HCT116 (cell line): ENCODE measurements at regions not wholly inside any gene's neighbourhood (a gene's known extent, or its start where the extent isn't known, plus 50 kb on each side); places are given as distances from the start of the nearest gene placed in this dataset.

Experiments
- ATAC-seq: fragments of 200-7000 bp; cut with Tn5 transposase; 2 replicates; pipeline ENCODE4 v1.9.1; 2020; ENCODE audit warnings: mild to moderate bottlenecking, moderate library complexity
- BruUV-seq: library from RNA; stranded (reverse); fragments of 400-500 nt; replicated peaks from 2 replicates; lab custom pipeline; 2021; lab: Mats Ljungman, UMichigan
- CTCF ChIA-PET: fragments of 300-600 bp; sonication (Branson Sonifier 250); formaldehyde crosslinking; loops from one replicate; lab custom pipeline; 2021; ENCODE audit warnings: antibody characterized with exemption; lab: Charles Lee
- POLR2A ChIA-PET: fragments of 300-600, 350-600 bp; sonication (Branson Sonifier 250); formaldehyde crosslinking; loops from one replicate; lab custom pipeline; 2021; ENCODE audit warnings: antibody characterized with exemption; lab: Charles Lee
- RAD21 ChIA-PET, 2 experiments: fragments of 300-600 bp; sonication (Branson Sonifier 250); formaldehyde crosslinking; loops; one replicate each; lab custom pipeline; 2023; ENCODE audit warnings: low total read pairs in 2 of 2; ENCODE audit not compliant: uncharacterized antibody in 2 of 2, unreplicated experiment in 2 of 2, low non-redundant PET in 1 of 2; lab: Charles Lee
- DNase-seq: peaks from one replicate; pipeline ENCODE4 v3.0.0-alpha.2; 2010; ENCODE audit warnings: low read depth, low spot score
- H2AFZ ChIP-seq: fragments of 200-600 bp; shearing (Covaris generic), sonication (generic); 2 replicates; pipeline ENCODE4 v1.6.1; 2017; ENCODE audit warnings: low read depth, mixed run types, mixed read lengths, antibody characterized with exemption, low read length; ENCODE audit not compliant: poor library complexity, severe bottlenecking
- H3K27ac ChIP-seq: 2 replicates; pipeline ENCODE4 v1.5.1; 2012; ENCODE audit warnings: low read depth, low read length
- H3K27me3 ChIP-seq: fragments of 200-600 bp; sonication (generic); 2 replicates; pipeline ENCODE4 v1.6.1; 2016; ENCODE audit warnings: mixed run types, low read length, mixed read lengths; ENCODE audit not compliant: insufficient read depth
- H3K36me3 ChIP-seq, 2 experiments: fragments of 200-500 bp in 1 of 2; fragments of 200-600 bp in 1 of 2; sonication (Bioruptor generic) in 1 of 2; sonication (generic) in 1 of 2; 2 replicates each; pipeline versions ENCODE4 v1.5.1 to v1.6.1; 2014 to 2016; ENCODE audit warnings: low read length in 2 of 2, inconsistent platforms in 1 of 2, mixed read lengths in 1 of 2, mixed run types in 1 of 2; ENCODE audit not compliant: insufficient read depth in 2 of 2, control insufficient read depth in 1 of 2
- H3K4me1 ChIP-seq, 2 experiments: fragments of 200-600 bp in 1 of 2; sonication (generic) in 1 of 2; 2 replicates each; pipeline versions ENCODE4 v1.5.1 to v1.6.1; 2012 to 2017; ENCODE audit warnings: low read length in 2 of 2, inconsistent platforms in 1 of 2, mild to moderate bottlenecking in 1 of 2, mixed read lengths in 1 of 2, mixed run types in 1 of 2, moderate library complexity in 1 of 2; ENCODE audit not compliant: insufficient read depth in 2 of 2, control insufficient read depth in 1 of 2
- H3K4me2 ChIP-seq: fragments of 200-600 bp; sonication (generic); 2 replicates; pipeline ENCODE4 v1.6.1; 2017; ENCODE audit warnings: mixed run types, low read length, mixed read lengths
- H3K4me3 ChIP-seq, 2 experiments: fragments of 200-600 bp in 1 of 2; sonication (generic) in 1 of 2; replicated peaks in 1 of 2; 2 replicates each; pipeline ENCODE4 v1.5.1; 2011 to 2016; ENCODE audit warnings: low read length in 2 of 2, control low read depth in 1 of 2, low read depth in 1 of 2, mild to moderate bottlenecking in 1 of 2, mixed read lengths in 1 of 2, mixed run types in 1 of 2
- H3K79me2 ChIP-seq: fragments of 200-600 bp; sonication (generic); 2 replicates; pipeline ENCODE4 v1.6.1; 2017; ENCODE audit warnings: mild to moderate bottlenecking, mixed run types, low read length, moderate library complexity, mixed read lengths; ENCODE audit not compliant: insufficient read depth
- H3K9ac ChIP-seq: fragments of 200-600 bp; sonication (generic); 2 replicates; pipeline ENCODE4 v1.6.1; 2016; ENCODE audit warnings: low read length, mixed read lengths
- H3K9me2 ChIP-seq: fragments of 200-600 bp; sonication (generic), shearing (Covaris generic); 2 replicates; pipeline ENCODE4 v1.6.1; 2017; ENCODE audit warnings: mixed run types, mild to moderate bottlenecking, moderate library complexity; ENCODE audit not compliant: insufficient read depth
- H3K9me3 ChIP-seq, 2 experiments: fragments of 200-500 bp in 1 of 2; fragments of 200-600 bp in 1 of 2; sonication (Bioruptor generic) in 1 of 2; sonication (generic) in 1 of 2; 2 replicates each; pipeline ENCODE4 v1.6.1; 2014 to 2017; ENCODE audit warnings: low read length in 2 of 2, mixed read lengths in 2 of 2, inconsistent platforms in 1 of 2, low read depth in 1 of 2, mild to moderate bottlenecking in 1 of 2, mixed run types in 1 of 2, moderate library complexity in 1 of 2; ENCODE audit not compliant: control insufficient read depth in 1 of 2, insufficient read depth in 1 of 2
- H4K20me1 ChIP-seq: fragments of 200-600 bp; sonication (generic), shearing (Covaris generic); 2 replicates; pipeline ENCODE4 v1.6.1; 2017; ENCODE audit warnings: mixed run types, mild to moderate bottlenecking, moderate library complexity; ENCODE audit not compliant: insufficient read depth
- CBX3 ChIP-seq: IDR thresholded peaks from 2 replicates; pipeline ENCODE4 v1.6.1; 2012; ENCODE audit warnings: low read depth
- CEBPB ChIP-seq: IDR thresholded peaks from 2 replicates; pipeline ENCODE4 v1.6.1; 2012; ENCODE audit warnings: low read depth
- EGR1 ChIP-seq: IDR thresholded peaks from 2 replicates; pipeline ENCODE4 v1.6.1; 2012; ENCODE audit warnings: low read depth
- EZH2 ChIP-seq: fragments of 200-600 bp; sonication (generic); IDR thresholded peaks from 2 replicates; pipeline ENCODE4 v1.6.1; 2017; ENCODE audit warnings: antibody characterized with exemption, mixed run types
- FOSL1 ChIP-seq: IDR thresholded peaks from 2 replicates; pipeline ENCODE4 v1.6.1; 2012; ENCODE audit warnings: low read depth
- POLR2A ChIP-seq: IDR thresholded peaks from 2 replicates; pipeline ENCODE4 v1.7.0; 2011; ENCODE audit warnings: borderline replicate concordance; ENCODE audit not compliant: insufficient read depth, insufficient read length; ENCODE audit errors: extremely low read depth
- RAD21 ChIP-seq: IDR thresholded peaks from 2 replicates; pipeline ENCODE4 v1.6.1; 2012; ENCODE audit warnings: low read depth, mild to moderate bottlenecking
- SIN3A ChIP-seq: IDR thresholded peaks from 2 replicates; pipeline ENCODE4 v1.6.1; 2012; ENCODE audit warnings: low read depth
- SP1 ChIP-seq: IDR thresholded peaks from 2 replicates; pipeline ENCODE4 v1.6.1; 2012; ENCODE audit warnings: low read depth
- ZBTB33 ChIP-seq: IDR thresholded peaks from 2 replicates; pipeline ENCODE4 v1.6.1; 2011; ENCODE audit warnings: mild to moderate bottlenecking, low read length, moderate library complexity; ENCODE audit not compliant: insufficient replicate concordance; ENCODE audit errors: extremely low read depth
- ZNF274 ChIP-seq: fragments of 200-500 bp; sonication (Bioruptor generic); IDR thresholded peaks from 2 replicates; pipeline ENCODE4 v1.6.1; 2014; ENCODE audit warnings: mild to moderate bottlenecking, low read depth, low read length, inconsistent platforms
- intact Hi-C: fragments of 100-400 bp; cut with micrococcal nuclease; formaldehyde crosslinking; loops from 2 replicates; pipeline ENCODE4 v1.10.0; 2022

GRCh38 chr6:91293395-91293794, 706.5 kb upstream of the MAP3K7 start (continued):
- no peak for TF ChIP-seq ZBTB33
- no peak for TF ChIP-seq RAD21
- TF ChIP-seq ZNF274, result no peak
- TF ChIP-seq EGR1, result no peak
- TF ChIP-seq POLR2A, result no peak
- no peak for TF ChIP-seq CBX3
- no peak for TF ChIP-seq SP1
- TF ChIP-seq CEBPB, result no peak
- no peak for TF ChIP-seq FOSL1
- TF ChIP-seq EZH2, result no peak
- TF ChIP-seq SIN3A, result no peak
- TF ChIP-seq, all 23 proteins: peak for 0

DNA sequence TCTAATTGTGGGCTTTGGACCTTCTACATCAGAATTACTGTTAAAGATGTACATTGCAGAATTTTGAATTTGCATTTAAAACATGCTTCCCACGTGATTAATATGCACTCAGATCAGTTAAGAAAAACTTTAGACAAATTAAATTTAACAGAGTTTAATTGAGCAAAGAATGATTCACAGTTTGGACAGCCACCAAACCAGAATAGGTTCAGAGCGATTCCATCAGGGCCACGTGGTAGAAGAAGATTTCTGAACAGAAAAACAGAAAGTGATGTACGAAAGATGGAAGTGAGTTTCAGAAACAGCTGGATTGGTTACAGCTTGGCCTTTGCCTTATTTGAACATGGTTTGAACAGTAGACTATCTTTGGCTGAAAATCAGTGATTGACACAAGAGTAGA, 704.2 kb upstream of the MAP3K7 start:
- no peaks in the 10 kb centered on the region for H3K36me3 ChIP-seq
- TF ChIP-seq EGR1 (no peak), POLR2A (no peak), CEBPB (no peak), SIN3A (no peak)
- POLR2A ChIA-PET, result no interaction called here
- H3K4me1 ChIP-seq, result no peaks in the 10 kb centered on the region
- DNase-seq, result no peak
- no peak overlapping the region for H3K27ac ChIP-seq
- H4K20me1 ChIP-seq, result no peaks in the 10 kb centered on the region
- H3K9me3 ChIP-seq, result peaks cover 0 to 16% of the 10 kb centered on the region in 2 experiments; a peak in 2 of 4 replicates
- RAD21 ChIA-PET, result no interaction called here
- no peak overlapping the region for H3K4me3 ChIP-seq
- BruUV-seq, result no TSS peak
- no peak overlapping the region for H2AFZ ChIP-seq
- no peaks in the 10 kb centered on the region for H3K79me2 ChIP-seq
- no peaks in the 10 kb centered on the region for H3K27me3 ChIP-seq
- no peak overlapping the region for H3K4me2 ChIP-seq
- intact Hi-C loops, result no loop called here
- CTCF ChIA-PET, result no interaction called here
- no peaks in the 10 kb centered on the region for H3K9me2 ChIP-seq
- no peak for ATAC-seq
- no peak overlapping the region for H3K9ac ChIP-seq
